ENCODE measurements at regions not wholly inside any gene's neighbourhood (a gene's known extent, or its start where the extent isn't known, plus 50 kb on each side); places are given as distances from the start of the nearest gene placed in this dataset.

DNA sequence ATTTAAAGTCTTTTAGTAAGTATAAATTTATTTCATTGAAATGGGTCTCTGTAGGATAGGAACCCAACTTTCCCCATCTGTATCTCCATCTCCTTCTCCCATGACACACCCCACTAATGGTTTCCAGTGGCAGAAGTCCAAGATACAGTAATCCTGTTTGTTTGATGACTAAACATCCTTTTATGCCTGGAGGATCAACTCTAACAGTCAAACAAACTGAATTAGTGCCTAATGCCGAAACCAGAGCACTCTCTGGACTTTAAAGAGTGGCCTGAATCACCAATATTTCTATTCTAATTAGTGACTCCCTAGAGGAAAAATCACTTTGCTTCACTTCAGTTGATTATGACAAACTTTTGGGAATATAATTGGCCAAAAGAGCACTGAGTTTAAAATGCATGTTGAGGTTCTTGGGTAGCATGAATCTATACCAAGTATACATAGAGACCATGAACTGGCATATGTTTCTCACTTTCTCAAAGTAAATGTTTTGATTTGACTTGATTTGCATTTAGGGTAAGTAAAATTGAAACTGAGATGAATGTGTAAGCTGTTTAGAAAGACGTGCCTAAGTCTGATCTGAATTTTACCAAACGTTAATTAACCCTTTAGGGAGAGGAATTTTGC, 776.4 kb upstream of the NRSN1 start:
- TF ChIP-seq ZBTB7A (tag by site-specific recombination; IDR thresholded peaks at IDR 0.05; ENCODE audit: low read depth) (no peak), ZNF621 (tag by site-specific recombination; IDR thresholded peaks at IDR 0.05) (no peak), ZNF2 (tag by site-specific recombination; IDR thresholded peaks at IDR 0.05) (no peak), ZNF501 (tag by site-specific recombination; IDR thresholded peaks at IDR 0.05) (no peak), ZNF335 (tag by site-specific recombination; conservative IDR thresholded peaks at IDR 0.05) (no peak), SP2 (tag by site-specific recombination; IDR thresholded peaks at IDR 0.05) (no peak), ZNF416 (tag by site-specific recombination; IDR thresholded peaks at IDR 0.05) (no peak), ZNF596 (tag by site-specific recombination; IDR thresholded peaks at IDR 0.05) (no peak)
- TF ChIP-seq, protein P1, sequence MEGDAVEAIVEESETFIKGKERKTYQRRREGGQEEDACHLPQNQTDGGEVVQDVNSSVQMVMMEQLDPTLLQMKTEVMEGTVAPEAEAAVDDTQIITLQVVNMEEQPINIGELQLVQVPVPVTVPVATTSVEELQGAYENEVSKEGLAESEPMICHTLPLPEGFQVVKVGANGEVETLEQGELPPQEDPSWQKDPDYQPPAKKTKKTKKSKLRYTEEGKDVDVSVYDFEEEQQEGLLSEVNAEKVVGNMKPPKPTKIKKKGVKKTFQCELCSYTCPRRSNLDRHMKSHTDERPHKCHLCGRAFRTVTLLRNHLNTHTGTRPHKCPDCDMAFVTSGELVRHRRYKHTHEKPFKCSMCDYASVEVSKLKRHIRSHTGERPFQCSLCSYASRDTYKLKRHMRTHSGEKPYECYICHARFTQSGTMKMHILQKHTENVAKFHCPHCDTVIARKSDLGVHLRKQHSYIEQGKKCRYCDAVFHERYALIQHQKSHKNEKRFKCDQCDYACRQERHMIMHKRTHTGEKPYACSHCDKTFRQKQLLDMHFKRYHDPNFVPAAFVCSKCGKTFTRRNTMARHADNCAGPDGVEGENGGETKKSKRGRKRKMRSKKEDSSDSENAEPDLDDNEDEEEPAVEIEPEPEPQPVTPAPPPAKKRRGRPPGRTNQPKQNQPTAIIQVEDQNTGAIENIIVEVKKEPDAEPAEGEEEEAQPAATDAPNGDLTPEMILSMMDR (tag by site-specific recombination; IDR thresholded peaks at IDR 0.05) = no peak
- TF ChIP-seq, protein P2, sequence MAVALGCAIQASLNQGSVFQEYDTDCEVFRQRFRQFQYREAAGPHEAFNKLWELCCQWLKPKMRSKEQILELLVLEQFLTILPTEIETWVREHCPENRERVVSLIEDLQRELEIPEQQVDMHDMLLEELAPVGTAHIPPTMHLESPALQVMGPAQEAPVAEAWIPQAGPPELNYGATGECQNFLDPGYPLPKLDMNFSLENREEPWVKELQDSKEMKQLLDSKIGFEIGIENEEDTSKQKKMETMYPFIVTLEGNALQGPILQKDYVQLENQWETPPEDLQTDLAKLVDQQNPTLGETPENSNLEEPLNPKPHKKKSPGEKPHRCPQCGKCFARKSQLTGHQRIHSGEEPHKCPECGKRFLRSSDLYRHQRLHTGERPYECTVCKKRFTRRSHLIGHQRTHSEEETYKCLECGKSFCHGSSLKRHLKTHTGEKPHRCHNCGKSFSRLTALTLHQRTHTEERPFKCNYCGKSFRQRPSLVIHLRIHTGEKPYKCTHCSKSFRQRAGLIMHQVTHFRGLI (tag by site-specific recombination; IDR thresholded peaks at IDR 0.05) = no peak
- TF ChIP-seq, protein P3, sequence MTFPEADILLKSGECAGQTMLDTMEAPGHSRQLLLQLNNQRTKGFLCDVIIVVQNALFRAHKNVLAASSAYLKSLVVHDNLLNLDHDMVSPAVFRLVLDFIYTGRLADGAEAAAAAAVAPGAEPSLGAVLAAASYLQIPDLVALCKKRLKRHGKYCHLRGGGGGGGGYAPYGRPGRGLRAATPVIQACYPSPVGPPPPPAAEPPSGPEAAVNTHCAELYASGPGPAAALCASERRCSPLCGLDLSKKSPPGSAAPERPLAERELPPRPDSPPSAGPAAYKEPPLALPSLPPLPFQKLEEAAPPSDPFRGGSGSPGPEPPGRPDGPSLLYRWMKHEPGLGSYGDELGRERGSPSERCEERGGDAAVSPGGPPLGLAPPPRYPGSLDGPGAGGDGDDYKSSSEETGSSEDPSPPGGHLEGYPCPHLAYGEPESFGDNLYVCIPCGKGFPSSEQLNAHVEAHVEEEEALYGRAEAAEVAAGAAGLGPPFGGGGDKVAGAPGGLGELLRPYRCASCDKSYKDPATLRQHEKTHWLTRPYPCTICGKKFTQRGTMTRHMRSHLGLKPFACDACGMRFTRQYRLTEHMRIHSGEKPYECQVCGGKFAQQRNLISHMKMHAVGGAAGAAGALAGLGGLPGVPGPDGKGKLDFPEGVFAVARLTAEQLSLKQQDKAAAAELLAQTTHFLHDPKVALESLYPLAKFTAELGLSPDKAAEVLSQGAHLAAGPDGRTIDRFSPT (tag by site-specific recombination; IDR thresholded peaks at IDR 0.05) = no peak
